Body of pancreas (tissue), 4 donors: ENCODE measurements at regions not wholly inside any gene's neighbourhood (a gene's known extent, or its start where the extent isn't known, plus 50 kb on each side); places are given as distances from the start of the nearest gene placed in this dataset.

Experiments
- ATAC-seq: fragments of 150-250 bp; one replicate; pipeline ENCODE4 v1.9.1; 2016
- DNase-seq, 4 donors: peaks; one replicate each; pipeline ENCODE4 v3.0.0-alpha.2; 2019
- H3K27ac ChIP-seq, 4 donors: fragments of 200-600 bp; sonication (generic); 1 replicate in 3 of 4; 2 replicates in 1 of 4; pipeline versions ENCODE4 v1.5.1 to v1.6.1; 2016 to 2019; ENCODE audit warnings: mild to moderate bottlenecking in 1 of 4, mixed read lengths in 1 of 4, moderate library complexity in 1 of 4
- H3K27me3 ChIP-seq, 2 donors: fragments of 200-600 bp; sonication (generic); one replicate each; pipeline ENCODE4 v1.6.0; 2016; ENCODE audit warnings: mild to moderate bottlenecking in 1 of 2
- H3K36me3 ChIP-seq, 2 donors: fragments of 200-600 bp; sonication (generic); replicated peaks in 1 of 2; 2 replicates each; pipeline ENCODE4 v1.5.1; 2016; ENCODE audit warnings: low read depth in 2 of 2; ENCODE audit not compliant: insufficient read depth in 1 of 2
- H3K4me1 ChIP-seq: fragments of 200-600 bp; sonication (generic); one replicate; pipeline ENCODE4 v1.6.0; 2016
- H3K4me3 ChIP-seq, 2 donors: fragments of 200-600 bp; sonication (generic); 1 replicate in 1 of 2; 2 replicates in 1 of 2; pipeline ENCODE4 v1.5.1; 2016 to 2019
- H3K9me3 ChIP-seq, 3 donors: fragments of 200-600 bp; sonication (generic); 1 replicate in 2 of 3; 2 replicates in 1 of 3; pipeline ENCODE4 v1.5.1; 2016
- POLR2A ChIP-seq, 3 donors: fragments of 450-650 bp; IDR thresholded peaks; one replicate each; pipeline ENCODE4 v1.6.1; 2016; ENCODE audit warnings: antibody characterized with exemption in 3 of 3, mild to moderate bottlenecking in 2 of 3
- WGBS, 2 donors: methylation state at CpG; one replicate each; pipeline ENCODE4 v1.1.5; 2017; 5-methylcytosine and 5-hydroxymethylcytosine counted together
- intact Hi-C: fragments of 100-400 bp; cut with DNase I; formaldehyde crosslinking; loops from one replicate; pipeline ENCODE4 v1.15.1; 2023
- TF ChIP-seq, protein P1 (sequence below), 7 experiments: fragments of 450-650 bp in 4 of 7; fragments of 200-600 bp in 3 of 7; sonication (generic) in 3 of 7; IDR thresholded peaks; one replicate each; pipeline ENCODE4 v1.5.1; 2016 to 2019; ENCODE audit warnings: antibody characterized with exemption in 7 of 7

DNA sequence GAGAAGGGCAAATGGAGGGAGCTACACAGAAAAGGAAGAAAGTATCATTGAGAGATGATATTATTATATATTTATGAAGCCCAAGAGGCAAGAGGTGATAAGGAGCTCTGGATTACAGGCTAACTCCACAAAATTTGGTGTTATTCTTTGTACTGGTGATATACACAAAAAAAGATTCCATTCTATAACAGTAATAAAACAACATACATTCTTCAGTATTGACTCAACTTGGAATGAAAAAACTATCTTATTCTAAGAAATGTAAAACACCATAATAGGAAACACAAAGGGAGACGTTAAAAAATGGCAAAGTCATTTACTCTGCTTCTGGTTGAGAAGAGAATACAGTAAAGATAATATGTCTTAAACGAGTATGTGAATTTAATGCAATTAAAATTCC is 99.4 kb downstream of the TEX35 start:
- ATAC-seq, result no peak
- Histone ChIP-seq H3K27ac (no peak overlapping the region), H3K4me3 (no peak overlapping the region), H3K4me1 (no peaks in the 10 kb centered on the region), H3K27me3 (no peaks in the 10 kb centered on the region), H3K36me3 (no peaks in the 10 kb centered on the region), H3K9me3 (no peaks in the 10 kb centered on the region)
- no peak for DNase-seq
- TF ChIP-seq, protein P1, sequence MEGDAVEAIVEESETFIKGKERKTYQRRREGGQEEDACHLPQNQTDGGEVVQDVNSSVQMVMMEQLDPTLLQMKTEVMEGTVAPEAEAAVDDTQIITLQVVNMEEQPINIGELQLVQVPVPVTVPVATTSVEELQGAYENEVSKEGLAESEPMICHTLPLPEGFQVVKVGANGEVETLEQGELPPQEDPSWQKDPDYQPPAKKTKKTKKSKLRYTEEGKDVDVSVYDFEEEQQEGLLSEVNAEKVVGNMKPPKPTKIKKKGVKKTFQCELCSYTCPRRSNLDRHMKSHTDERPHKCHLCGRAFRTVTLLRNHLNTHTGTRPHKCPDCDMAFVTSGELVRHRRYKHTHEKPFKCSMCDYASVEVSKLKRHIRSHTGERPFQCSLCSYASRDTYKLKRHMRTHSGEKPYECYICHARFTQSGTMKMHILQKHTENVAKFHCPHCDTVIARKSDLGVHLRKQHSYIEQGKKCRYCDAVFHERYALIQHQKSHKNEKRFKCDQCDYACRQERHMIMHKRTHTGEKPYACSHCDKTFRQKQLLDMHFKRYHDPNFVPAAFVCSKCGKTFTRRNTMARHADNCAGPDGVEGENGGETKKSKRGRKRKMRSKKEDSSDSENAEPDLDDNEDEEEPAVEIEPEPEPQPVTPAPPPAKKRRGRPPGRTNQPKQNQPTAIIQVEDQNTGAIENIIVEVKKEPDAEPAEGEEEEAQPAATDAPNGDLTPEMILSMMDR (IDR thresholded peaks at IDR 0.05), result no peak
- no peak for TF ChIP-seq POLR2A (IDR thresholded peaks at IDR 0.05)
- 62 to 75% methylated on average over 2 of the region's 2 CpGs for WGBS, 2 donors
- intact Hi-C loops, result no loop called here

DNA sequence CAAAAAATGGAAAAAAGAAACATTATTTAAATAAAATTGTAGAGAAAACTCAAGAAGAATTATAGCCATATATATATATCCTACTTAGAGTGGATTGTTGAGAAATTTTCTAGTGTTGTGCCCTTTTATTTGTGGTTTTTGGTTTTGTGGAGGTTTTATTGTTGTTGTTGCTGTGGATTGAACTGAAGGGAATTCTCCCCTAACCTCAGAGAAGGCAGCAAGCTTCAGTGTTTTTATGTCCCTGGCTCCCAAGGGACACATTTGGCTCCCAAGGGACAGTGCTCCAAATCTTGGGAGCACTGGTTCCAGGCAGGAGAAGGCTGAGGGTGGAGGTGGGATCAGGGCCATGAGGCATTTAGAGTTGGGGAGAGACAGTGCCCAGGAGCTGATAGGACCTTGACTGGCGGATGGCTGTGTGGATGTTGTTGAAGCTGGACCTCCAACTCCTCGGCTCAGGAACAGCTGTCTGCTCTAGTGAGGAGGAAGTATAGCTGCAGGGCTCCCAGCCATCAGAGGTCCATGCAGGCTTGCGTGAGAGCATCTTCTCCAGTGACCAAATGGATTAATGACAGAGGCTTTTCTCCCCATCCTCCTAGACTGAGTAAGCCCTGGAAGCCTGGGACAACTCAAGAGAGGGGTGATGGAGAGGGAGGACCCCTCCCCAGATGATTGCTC is 100.5 kb downstream of the TEX35 start:
- H3K27me3 ChIP-seq, result no peaks in the 10 kb centered on the region
- no peak overlapping the region for H3K4me3 ChIP-seq
- no peaks in the 10 kb centered on the region for H3K4me1 ChIP-seq
- no peak overlapping the region for H3K27ac ChIP-seq
- no peaks in the 10 kb centered on the region for H3K36me3 ChIP-seq
- no peak for ATAC-seq
- no peak for DNase-seq
- WGBS, 2 donors, result 80 to 81% methylated on average over 3 of the region's 3 CpGs
- intact Hi-C loops, result no loop called here
- no peak for TF ChIP-seq POLR2A (IDR thresholded peaks at IDR 0.05)
- TF ChIP-seq, protein P1 (IDR thresholded peaks at IDR 0.05), result no peak
- no peaks in the 10 kb centered on the region for H3K9me3 ChIP-seq

DNA sequence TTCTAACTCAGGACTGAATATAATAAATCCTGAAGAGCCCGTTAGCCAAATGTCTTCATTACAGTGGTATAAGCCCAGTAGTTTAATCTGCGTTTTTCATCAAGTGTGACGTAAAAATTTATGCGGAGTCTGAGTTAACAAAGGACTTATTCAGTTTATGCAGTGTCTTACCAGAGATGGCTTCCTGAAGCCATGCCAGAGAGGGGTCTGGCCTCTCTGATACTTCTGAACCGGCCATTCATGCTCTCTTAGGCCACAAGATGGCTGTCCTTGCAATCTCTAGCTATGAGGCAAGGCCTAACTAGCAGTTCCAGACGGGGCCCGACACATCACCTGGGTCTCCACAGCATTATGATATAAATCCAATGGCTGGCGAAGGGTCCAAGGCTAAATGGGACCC is 101.4 kb downstream of the TEX35 start:
- no peak for TF ChIP-seq POLR2A (IDR thresholded peaks at IDR 0.05)
- TF ChIP-seq, protein P1 (IDR thresholded peaks at IDR 0.05), result no peak
- 82 to 91% methylated on average over 6 to 8 of the region's 8 CpGs for WGBS, 2 donors

DNA sequence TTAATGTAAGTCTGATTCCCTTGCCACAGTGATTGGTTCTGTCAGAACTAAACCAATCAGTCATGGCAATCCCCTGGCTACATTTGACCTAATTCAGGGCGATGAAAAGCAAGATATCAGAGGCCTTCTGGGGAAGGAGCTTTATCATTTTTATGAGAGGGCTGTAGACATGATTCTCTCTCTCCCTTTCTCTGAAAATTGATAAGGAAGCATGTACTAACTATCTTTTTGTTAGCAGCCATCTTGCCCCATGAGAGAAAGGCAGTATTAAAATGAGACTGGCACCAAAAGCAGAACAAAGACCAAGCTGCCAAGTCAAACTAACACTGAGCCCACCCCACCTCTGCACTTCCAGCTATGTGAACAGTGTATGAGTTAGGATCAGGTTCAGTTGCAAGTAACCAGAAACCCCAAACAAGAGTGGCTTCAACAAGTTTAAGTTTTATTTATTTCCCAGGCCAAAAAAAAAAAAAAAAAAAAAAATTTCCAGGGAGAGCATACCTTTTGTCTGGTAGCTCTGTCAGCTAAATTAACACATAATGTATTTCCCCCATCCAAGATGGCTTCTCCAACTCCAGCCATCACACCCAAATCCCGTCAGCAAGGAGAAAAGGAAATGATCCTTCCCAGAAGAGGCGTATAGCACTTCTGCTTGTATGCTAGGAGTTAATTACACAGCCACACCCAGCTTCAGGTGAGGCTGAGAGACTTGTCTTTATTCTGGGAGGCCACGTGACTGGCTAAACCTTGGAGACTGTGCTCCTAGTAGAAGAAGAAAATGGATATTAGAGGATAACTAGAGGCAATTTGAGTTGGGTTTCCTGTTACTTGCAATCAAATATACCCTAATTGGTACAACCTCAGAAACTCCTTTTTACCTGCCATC is 105.8 kb upstream of the RALGPS2 start:
- Histone ChIP-seq H3K9me3 (no peaks in the 10 kb centered on the region), H3K4me3 (no peak overlapping the region), H3K36me3 (no peaks in the 10 kb centered on the region), H3K27ac (no peak overlapping the region), H3K27me3 (no peaks in the 10 kb centered on the region), H3K4me1 (no peaks in the 10 kb centered on the region)
- DNase-seq (no peak), ATAC-seq (no peak)
- TF ChIP-seq POLR2A (IDR thresholded peaks at IDR 0.05), result no peak
- TF ChIP-seq, protein P1 (IDR thresholded peaks at IDR 0.05), result no peak
- intact Hi-C loops, result no loop called here
- WGBS, 2 donors, result 82 to 83% methylated on average over 4 of the region's 4 CpGs

More for the DNA sequence above, 101.4 kb downstream of the TEX35 start:
- Histone ChIP-seq H3K36me3 (no peaks in the 10 kb centered on the region), H3K9me3 (no peaks in the 10 kb centered on the region), H3K4me3 (no peak overlapping the region), H3K27me3 (no peaks in the 10 kb centered on the region), H3K27ac (no peak overlapping the region), H3K4me1 (no peaks in the 10 kb centered on the region)
- DNase-seq (no peak), ATAC-seq (no peak)
- intact Hi-C loops, result no loop called here
